Activated T-cell treated with anti-CD3 and anti-CD28 coated beads, Interleukin-2, amount 50 U/mL, for 72 hours (primary cell): ENCODE measurements at regions not wholly inside any gene's neighbourhood (a gene's known extent, or its start where the extent isn't known, plus 50 kb on each side); places are given as distances from the start of the nearest gene placed in this dataset.

ENCODE experiments used
- ATAC-seq, 2 donors: fragments of 150-1000 bp; cut with Tn5 transposase; replicated peaks in 1 of 2; 2 replicates each; pipeline ENCODE4 v1.10.0; 2021; ENCODE audit warnings: moderate library complexity in 2 of 2, mild to moderate bottlenecking in 1 of 2
- DNase-seq, 2 donors: peaks; one replicate each; pipeline ENCODE4 v3.0.0; 2021 to 2022; ENCODE audit warnings: mixed read lengths in 1 of 2
- H3K27ac Mint-ChIP-seq: one replicate; pipeline ENCODE4 v1.8.0; 2022; ENCODE audit warnings: mild to moderate bottlenecking, moderate library complexity, mixed read lengths
- H3K27me3 Mint-ChIP-seq: one replicate; pipeline ENCODE4 v1.8.0; 2022; ENCODE audit warnings: low read depth, mixed read lengths
- H3K36me3 Mint-ChIP-seq, 2 donors: one replicate each; pipeline ENCODE4 v1.8.0; 2022; ENCODE audit warnings: mixed read lengths in 2 of 2, mild to moderate bottlenecking in 1 of 2; ENCODE audit not compliant: insufficient read depth in 2 of 2
- H3K4me1 Mint-ChIP-seq: one replicate; pipeline ENCODE4 v1.8.0; 2022; ENCODE audit warnings: low read depth, mixed read lengths
- H3K4me3 Mint-ChIP-seq, 2 donors: one replicate each; pipeline ENCODE4 v1.8.0; 2022; ENCODE audit warnings: mild to moderate bottlenecking in 2 of 2, mixed read lengths in 2 of 2, moderate library complexity in 2 of 2
- H3K9me3 Mint-ChIP-seq, 2 donors: one replicate each; pipeline ENCODE4 v1.8.0; 2022; ENCODE audit warnings: mixed read lengths in 2 of 2

DNA sequence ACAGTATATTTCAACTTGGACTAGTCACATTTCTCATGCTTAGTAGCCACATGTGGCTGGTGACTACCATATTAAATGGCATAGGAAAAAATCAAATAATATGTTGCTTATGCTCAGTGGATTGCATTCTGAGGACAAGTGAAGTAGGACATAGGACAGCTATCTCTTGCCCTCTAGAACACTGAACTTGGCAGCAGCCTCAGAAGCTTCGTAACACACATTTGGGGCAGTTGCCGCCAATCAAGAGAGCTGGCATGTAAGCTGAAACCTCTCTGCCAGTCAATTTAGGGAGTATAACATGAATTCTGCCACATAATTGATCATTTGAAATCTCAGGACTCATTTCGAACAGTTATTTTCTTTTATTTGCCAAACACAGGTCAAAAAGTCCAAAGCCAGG lies 505.5 kb downstream of the MAT2B start:
- no peaks in the 10 kb centered on the region for H3K4me1 Mint-ChIP-seq
- H3K4me3 Mint-ChIP-seq = no peak overlapping the region

DNA sequence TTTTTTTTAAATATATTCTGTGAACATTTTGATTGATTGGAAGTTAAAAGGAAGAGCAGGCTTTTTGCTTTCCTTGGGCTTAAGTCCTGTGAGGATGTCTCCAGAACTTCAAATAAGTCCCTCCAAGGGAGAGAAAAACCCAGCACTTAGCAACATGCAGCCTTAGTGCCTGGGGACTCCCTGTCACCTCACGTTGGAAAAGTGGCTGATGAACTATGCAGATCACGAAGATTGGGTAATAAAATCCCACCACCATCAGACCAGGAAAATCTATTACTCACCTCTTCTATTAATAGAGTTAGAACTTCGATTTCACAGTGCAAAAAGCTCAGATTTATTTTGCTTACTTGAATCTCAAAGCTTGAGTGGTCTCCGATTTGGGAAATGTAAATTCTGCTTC lies 507.0 kb downstream of the MAT2B start:
- Mint-ChIP-seq H3K4me3 (no peak overlapping the region), H3K27me3 (no peaks in the 10 kb centered on the region), H3K27ac (no peak overlapping the region), H3K4me1 (no peaks in the 10 kb centered on the region), H3K9me3 (no peaks in the 10 kb centered on the region), H3K36me3 (no peaks in the 10 kb centered on the region)
- ATAC-seq (no peak), DNase-seq (no peak)

More for the DNA sequence above, 505.5 kb downstream of the MAT2B start:
- H3K27me3 Mint-ChIP-seq = no peaks in the 10 kb centered on the region
- no peak for DNase-seq
- H3K9me3 Mint-ChIP-seq = no peaks in the 10 kb centered on the region
- ATAC-seq = no peak
- H3K36me3 Mint-ChIP-seq = no peaks in the 10 kb centered on the region
- H3K27ac Mint-ChIP-seq = no peak overlapping the region

DNA sequence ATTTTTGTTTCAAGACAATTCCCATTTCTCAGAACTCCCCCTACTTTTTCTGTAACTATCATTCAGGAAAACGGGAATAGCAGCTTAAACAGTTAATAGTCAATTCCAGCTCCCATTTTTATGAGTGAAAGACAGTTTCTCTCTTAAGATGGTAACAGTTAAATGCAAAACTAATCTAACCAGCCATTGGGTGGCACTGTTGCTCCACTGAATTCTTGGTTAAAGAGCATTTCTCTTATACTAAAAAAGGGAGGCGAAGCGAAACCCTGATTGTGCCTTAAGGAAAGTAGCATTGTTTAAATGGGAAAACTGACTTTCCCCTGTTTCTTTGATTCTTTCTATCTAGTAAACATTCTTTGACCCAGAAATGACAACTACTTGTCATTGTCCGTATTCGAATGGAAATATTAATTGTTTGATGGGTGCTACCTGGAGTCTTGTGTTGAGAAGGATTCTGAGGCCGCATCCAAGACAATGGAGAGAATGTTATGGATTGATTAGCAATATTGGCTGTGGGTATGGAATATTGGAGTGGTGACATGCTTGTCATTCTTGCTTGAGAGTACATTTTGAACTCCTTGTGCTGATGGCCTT lies 507.8 kb downstream of the MAT2B start:
- H3K27me3 Mint-ChIP-seq = no peaks in the 10 kb centered on the region
- H3K4me1 Mint-ChIP-seq = no peaks in the 10 kb centered on the region
- ATAC-seq (no peak), DNase-seq (peak; percentile 19 to 37)
- H3K4me3 Mint-ChIP-seq = no peak overlapping the region
- H3K27ac Mint-ChIP-seq = no peak overlapping the region
- no peaks in the 10 kb centered on the region for H3K36me3 Mint-ChIP-seq
- H3K9me3 Mint-ChIP-seq = no peaks in the 10 kb centered on the region

DNA sequence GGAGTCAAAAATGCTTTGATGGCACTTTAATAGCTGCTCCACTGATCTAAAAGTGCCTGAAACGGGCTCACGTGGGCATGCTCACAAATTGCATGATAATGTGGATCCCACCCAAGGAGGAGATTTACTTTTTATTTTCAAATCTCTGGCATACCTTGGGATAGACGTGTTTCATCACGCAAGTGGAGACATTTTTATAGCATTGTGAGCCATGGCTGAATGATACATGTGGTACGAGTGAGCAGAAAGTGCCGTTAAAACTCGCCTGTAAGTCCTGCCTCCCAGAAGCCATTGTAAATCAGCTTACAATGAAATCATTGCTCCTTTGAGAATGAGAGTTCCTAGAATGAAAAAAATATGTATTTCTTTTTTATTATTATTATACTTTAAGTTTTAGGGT lies 514.7 kb downstream of the MAT2B start:
- no peaks in the 10 kb centered on the region for H3K4me1 Mint-ChIP-seq
- H3K27me3 Mint-ChIP-seq = no peaks in the 10 kb centered on the region
- DNase-seq (no peak), ATAC-seq (no peak)
- H3K9me3 Mint-ChIP-seq = peaks cover 0 to 2% of the 10 kb centered on the region in 2 donors
- no peak overlapping the region for H3K27ac Mint-ChIP-seq
- H3K4me3 Mint-ChIP-seq = no peak overlapping the region
- H3K36me3 Mint-ChIP-seq = no peaks in the 10 kb centered on the region

DNA sequence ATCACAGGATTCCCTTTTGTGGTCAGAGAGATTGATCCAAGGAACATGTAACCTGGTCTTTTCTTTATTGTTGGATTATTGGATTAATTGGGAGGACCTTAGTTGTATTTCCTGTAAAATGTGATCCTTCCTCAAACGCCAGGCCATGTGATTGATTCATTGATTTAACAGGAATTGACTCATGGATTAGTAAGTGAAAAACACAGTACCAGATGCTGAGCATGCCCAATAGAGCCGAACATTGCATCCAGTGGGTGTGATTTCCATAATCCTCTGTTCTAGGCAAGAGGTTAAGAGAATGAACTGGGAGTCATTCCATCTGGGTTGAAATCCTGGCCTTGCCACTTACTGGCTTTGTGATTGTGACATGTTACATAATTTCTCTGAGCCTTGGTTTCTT lies 522.3 kb downstream of the MAT2B start:
- Mint-ChIP-seq H3K4me1 (no peaks in the 10 kb centered on the region), H3K36me3 (no peaks in the 10 kb centered on the region), H3K27ac (no peak overlapping the region), H3K4me3 (no peak overlapping the region), H3K27me3 (no peaks in the 10 kb centered on the region), H3K9me3 (no peaks in the 10 kb centered on the region)
- no peak for ATAC-seq
- DNase-seq = no peak

DNA sequence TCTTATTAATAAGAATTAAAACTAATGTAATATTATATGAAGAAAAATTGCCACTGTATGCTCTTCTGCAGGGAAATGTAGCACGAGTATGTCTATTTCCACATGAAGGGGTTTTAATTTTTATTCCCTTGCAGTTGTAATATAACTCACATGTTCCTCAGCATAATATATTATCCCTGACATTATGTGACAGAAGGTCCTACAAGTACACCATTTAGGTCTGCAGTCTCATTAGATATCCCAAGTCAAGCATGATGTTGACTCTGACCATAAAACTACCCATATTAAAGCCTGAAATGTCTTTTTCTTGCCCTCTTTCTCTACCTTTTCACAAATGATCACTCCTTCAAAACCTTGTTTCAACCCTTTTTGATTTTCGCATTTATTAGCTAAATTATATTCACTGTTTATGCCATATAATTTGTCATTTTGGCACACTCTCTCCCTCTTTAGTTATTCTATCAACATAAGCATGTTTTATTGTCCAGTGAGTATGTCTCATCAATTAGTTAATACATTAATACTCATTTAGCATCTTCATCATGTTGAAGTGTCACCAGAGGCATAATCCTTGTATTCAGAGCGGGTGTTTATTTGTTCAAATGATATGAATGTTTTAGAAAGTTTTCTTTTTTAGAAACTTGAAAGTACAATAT lies 532.8 kb downstream of the MAT2B start:
- H3K4me1 Mint-ChIP-seq = no peaks in the 10 kb centered on the region

DNA sequence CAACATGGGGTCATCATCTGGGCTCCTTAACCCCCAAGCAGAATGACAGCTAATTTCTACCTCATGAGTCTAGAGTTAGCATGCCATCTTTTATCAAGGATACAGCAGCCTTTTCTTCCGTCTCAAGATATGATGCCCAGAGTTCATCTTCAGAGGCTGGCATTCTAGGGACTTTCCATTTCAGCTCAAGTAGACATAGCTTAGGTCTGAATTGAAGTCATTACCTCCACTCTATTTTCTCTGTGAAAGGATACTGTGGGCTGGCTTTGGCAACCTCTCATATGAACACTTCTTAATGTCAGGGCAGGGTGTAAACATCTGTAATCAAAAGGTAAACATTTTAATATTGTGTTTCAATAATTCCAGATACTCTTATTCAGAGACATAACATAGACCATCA lies 535.7 kb downstream of the MAT2B start:
- ATAC-seq (no peak), DNase-seq (no peak)
- H3K27ac Mint-ChIP-seq = no peak overlapping the region
- H3K9me3 Mint-ChIP-seq = peaks cover 0 to 6% of the 10 kb centered on the region in 2 donors
- H3K27me3 Mint-ChIP-seq = no peaks in the 10 kb centered on the region
- H3K4me3 Mint-ChIP-seq = no peak overlapping the region
- H3K36me3 Mint-ChIP-seq = no peaks in the 10 kb centered on the region
- no peaks in the 10 kb centered on the region for H3K4me1 Mint-ChIP-seq

More for the DNA sequence above, 532.8 kb downstream of the MAT2B start:
- Mint-ChIP-seq H3K27me3 (no peaks in the 10 kb centered on the region), H3K36me3 (no peaks in the 10 kb centered on the region), H3K27ac (no peak overlapping the region), H3K4me3 (no peak overlapping the region), H3K9me3 (peaks cover 0 to 4% of the 10 kb centered on the region in 2 donors)
- DNase-seq = no peak
- ATAC-seq = no peak

DNA sequence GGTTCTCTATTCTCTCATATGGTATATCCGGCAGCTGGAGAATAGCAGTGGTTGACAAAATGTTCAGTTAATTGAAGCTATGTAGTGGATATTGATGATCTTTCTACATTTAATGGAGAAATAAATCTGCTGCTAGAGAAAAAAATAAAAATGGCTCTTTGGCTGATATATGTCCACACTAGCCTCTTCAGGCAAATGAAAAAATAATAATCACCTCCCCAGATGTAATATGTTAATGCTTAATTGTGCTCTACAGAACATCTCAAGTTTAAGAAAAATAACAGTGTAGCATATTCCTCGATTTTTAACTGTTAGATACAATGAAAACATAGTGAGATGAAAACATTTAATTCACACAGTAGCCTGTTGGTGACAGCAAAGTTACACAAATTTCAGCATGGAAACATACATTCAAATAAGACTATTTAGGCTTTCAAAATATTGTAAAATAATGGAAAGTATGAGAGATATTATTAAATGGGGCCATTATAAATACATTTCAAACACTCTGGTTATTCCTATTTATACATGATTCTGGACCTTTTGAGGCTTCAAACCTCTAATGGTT lies 543.0 kb downstream of the MAT2B start:
- Mint-ChIP-seq H3K27ac (no peak overlapping the region), H3K9me3 (peaks cover 0 to 8% of the 10 kb centered on the region in 2 donors)
- no peak for DNase-seq

DNA sequence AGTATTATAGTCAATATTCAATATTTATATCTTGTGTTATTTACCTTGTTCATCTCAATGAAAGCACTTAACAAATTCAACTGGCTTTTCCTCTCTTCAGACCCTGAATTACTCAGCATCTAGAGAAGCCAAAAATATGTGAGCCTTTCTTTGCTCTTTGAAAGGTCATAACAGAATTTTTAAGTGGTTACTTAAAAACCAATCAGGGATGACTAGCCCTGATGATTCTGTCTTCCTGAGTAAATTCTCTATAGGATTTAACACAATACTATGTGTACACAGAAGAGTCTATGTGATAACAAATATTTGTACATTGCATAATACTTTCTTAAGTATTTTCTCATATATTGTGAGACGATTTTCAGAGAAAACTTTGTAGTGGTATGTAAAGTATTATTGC lies 546.3 kb downstream of the MAT2B start:
- ATAC-seq (no peak), DNase-seq (no peak)
- no peaks in the 10 kb centered on the region for H3K4me1 Mint-ChIP-seq
- peaks cover 2 to 3% of the 10 kb centered on the region in 2 donors for H3K9me3 Mint-ChIP-seq
- H3K27me3 Mint-ChIP-seq = no peaks in the 10 kb centered on the region
- peaks cover 0 to 2% of the 10 kb centered on the region in 2 donors for H3K36me3 Mint-ChIP-seq
- H3K4me3 Mint-ChIP-seq = no peak overlapping the region
- H3K27ac Mint-ChIP-seq = no peak overlapping the region

More for the DNA sequence above, 543.0 kb downstream of the MAT2B start:
- Mint-ChIP-seq H3K27me3 (no peaks in the 10 kb centered on the region), H3K36me3 (peaks cover 0 to 2% of the 10 kb centered on the region in 2 donors), H3K4me1 (no peaks in the 10 kb centered on the region), H3K4me3 (no peak overlapping the region)
- no peak for ATAC-seq

DNA sequence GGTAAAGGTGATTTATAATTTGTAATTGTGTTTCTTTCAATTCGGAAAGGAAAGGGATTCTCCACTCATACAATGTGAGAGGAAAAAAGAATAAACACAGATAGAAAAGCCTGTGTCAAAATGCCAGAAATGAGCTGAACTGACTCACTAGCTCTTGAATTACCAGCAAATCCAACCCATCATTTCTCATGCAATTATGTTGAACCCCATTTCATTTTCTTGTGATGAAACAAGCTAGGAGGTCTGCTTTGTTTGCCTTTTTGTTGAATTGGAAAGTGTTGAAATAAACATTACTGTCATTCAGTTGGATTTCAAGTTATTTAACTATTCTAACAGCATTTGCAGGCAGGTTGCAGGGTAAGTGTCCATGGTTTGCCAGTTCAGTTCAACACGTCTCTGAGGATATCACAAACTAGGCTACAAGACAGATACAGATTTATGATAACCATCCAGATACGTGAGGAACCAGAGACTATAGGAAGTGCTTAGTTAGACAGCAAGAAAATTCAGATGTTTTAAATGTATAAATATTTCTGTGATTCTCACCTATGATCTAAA lies 547.2 kb downstream of the MAT2B start:
- Mint-ChIP-seq H3K27me3 (no peaks in the 10 kb centered on the region), H3K9me3 (peaks cover 0 to 3% of the 10 kb centered on the region in 2 donors), H3K27ac (no peak overlapping the region), H3K4me1 (no peaks in the 10 kb centered on the region), H3K4me3 (no peak overlapping the region), H3K36me3 (no peaks in the 10 kb centered on the region)
- DNase-seq = no peak
- no peak for ATAC-seq

DNA sequence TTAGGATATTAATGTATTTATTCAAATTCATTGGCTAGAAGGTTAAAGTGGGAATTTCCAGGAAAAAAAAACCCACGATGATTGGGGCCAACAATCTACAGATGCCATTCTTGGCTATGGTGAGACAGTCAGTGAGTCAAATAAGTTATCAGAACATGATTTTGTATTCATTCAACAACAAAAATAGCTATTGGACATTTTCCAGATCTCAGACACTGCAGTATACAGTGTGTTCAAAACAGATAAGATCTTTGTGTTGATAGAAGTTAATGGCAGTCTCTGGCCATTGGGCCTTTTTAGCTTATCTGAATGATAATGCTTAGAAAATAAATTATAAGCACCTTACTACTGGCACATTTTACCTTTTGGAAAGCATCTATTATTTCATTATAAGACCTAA lies 547.7 kb downstream of the MAT2B start:
- ATAC-seq = no peak
- no peak for DNase-seq
- Mint-ChIP-seq H3K27me3 (no peaks in the 10 kb centered on the region), H3K4me1 (no peaks in the 10 kb centered on the region), H3K9me3 (peaks cover 0 to 3% of the 10 kb centered on the region in 2 donors), H3K36me3 (no peaks in the 10 kb centered on the region), H3K27ac (no peak overlapping the region), H3K4me3 (no peak overlapping the region)

DNA sequence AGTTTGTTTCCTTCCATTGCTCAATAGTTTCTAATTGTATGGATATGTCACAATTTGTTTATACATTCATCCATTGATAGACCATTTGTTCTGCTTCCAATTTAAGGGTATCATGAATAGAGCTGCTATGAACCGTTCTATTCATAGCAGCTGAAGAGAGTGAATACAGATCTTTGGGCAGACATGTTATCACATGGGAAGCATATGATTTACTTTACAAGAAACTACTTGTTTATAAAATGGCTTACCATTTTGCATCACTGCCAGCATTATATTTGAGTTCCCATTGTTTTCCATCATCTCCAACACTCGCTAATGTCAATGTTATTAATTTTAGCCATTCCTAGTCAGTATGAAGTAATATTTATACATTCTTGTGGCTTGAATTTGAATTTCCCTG lies 549.0 kb downstream of the MAT2B start:
- H3K27me3 Mint-ChIP-seq = no peaks in the 10 kb centered on the region
- DNase-seq (no peak), ATAC-seq (no peak)
- H3K27ac Mint-ChIP-seq = no peak overlapping the region
- H3K36me3 Mint-ChIP-seq = no peaks in the 10 kb centered on the region
- peaks cover 0 to 3% of the 10 kb centered on the region in 2 donors for H3K9me3 Mint-ChIP-seq
- H3K4me3 Mint-ChIP-seq = no peak overlapping the region
- H3K4me1 Mint-ChIP-seq = no peaks in the 10 kb centered on the region

DNA sequence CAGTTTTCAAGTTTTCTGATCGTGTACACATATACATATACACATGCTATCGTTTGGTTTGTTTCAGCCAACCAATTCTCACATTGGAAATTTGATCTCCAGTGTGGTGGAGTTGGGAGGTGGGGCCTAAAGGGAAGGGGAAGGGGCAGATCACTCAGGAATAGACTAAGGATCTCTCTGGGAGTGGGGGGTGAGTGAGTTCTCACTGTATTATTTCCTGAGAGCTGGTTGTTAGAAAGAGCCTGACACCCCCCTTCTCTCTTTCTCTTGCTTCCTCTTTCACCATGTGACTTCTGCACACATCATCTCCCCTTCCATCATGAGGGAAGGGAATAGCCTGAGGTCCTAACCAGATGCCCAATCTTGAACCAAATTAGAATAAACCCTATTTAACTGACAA lies 551.7 kb downstream of the MAT2B start:
- no peak overlapping the region for H3K27ac Mint-ChIP-seq
- no peaks in the 10 kb centered on the region for H3K36me3 Mint-ChIP-seq
- no peaks in the 10 kb centered on the region for H3K4me1 Mint-ChIP-seq
- no peak for ATAC-seq
- H3K9me3 Mint-ChIP-seq = peaks cover 2 to 9% of the 10 kb centered on the region in 2 donors
- H3K4me3 Mint-ChIP-seq = no peak overlapping the region
- no peaks in the 10 kb centered on the region for H3K27me3 Mint-ChIP-seq
- no peak for DNase-seq
